Calu3 (cell line): ENCODE measurements at regions not wholly inside any gene's neighbourhood (a gene's known extent, or its start where the extent isn't known, plus 50 kb on each side); places are given as distances from the start of the nearest gene placed in this dataset.

Experiments
- BruUV-seq: library from RNA; stranded (reverse); fragments of 400-500 nt; replicated peaks from 2 replicates; lab custom pipeline; 2021; lab: Mats Ljungman, UMichigan
- CTCF ChIA-PET: fragments of 300-600 bp; sonication (Branson Sonifier 250); formaldehyde crosslinking; loops from one replicate; lab custom pipeline; 2022; ENCODE audit warnings: antibody characterized with exemption; lab: Charles Lee
- DNase-seq: peaks from one replicate; pipeline ENCODE4 v3.0.0; 2022
- H3K27ac Mint-ChIP-seq: one replicate; pipeline ENCODE4 v1.8.0; 2022; ENCODE audit warnings: mixed read lengths; ENCODE audit not compliant: unreplicated experiment
- H3K27me3 Mint-ChIP-seq: one replicate; pipeline ENCODE4 v1.8.0; 2022; ENCODE audit warnings: mixed read lengths; ENCODE audit not compliant: unreplicated experiment
- H3K36me3 Mint-ChIP-seq: one replicate; pipeline ENCODE4 v1.8.0; 2022; ENCODE audit warnings: mild to moderate bottlenecking, moderate library complexity, mixed read lengths; ENCODE audit not compliant: insufficient read depth, unreplicated experiment
- H3K4me1 Mint-ChIP-seq: one replicate; pipeline ENCODE4 v1.8.0; 2022; ENCODE audit warnings: mild to moderate bottlenecking, low read depth, mixed read lengths; ENCODE audit not compliant: unreplicated experiment
- H3K4me3 Mint-ChIP-seq: one replicate; pipeline ENCODE4 v1.8.0; 2022; ENCODE audit warnings: mild to moderate bottlenecking, low read depth, moderate library complexity, mixed read lengths; ENCODE audit not compliant: unreplicated experiment
- H3K9me3 Mint-ChIP-seq: one replicate; pipeline ENCODE4 v1.8.0; 2022; ENCODE audit warnings: low read depth, mixed read lengths; ENCODE audit not compliant: unreplicated experiment
- intact Hi-C: fragments of 100-400 bp; cut with micrococcal nuclease; formaldehyde crosslinking; loops from one replicate; pipeline ENCODE4 v1.10.0; 2022; ENCODE audit not compliant: unreplicated experiment
- TF ChIP-seq, protein P1 (sequence below): fragments of 200-600 bp; IDR thresholded peaks from one replicate; pipeline ENCODE4 v1.8.0; 2022; ENCODE audit warnings: antibody characterized with exemption; ENCODE audit not compliant: unreplicated experiment

DNA sequence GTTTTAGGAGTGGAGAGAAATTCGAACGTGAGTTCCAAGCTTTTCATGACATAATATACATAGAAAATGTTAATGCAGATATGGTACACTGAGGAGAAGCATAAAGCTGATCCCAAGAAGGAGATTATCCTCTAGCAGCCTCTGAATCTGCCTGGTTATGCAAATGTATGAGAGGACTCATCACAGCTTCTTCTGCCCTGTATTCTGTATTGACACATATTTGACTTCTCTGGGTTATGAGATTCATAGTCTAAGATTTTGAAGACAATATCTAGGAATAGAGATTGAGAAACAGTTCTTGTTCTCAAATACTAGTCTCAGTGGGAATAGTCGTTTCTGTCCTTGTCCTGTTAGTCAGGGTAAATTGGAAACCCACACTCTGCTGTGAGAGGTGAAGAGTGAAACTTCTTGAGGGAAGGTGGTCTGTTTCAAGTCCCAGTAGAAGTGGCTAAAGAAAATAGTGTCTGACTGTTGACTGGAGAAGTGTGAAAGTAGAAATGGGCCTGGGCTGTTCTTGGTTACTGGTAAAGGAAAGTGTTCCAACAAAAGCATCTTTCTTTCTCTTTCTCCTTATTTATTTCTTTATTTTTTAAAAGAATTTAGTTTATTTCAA is 1356.6 kb downstream of the SLITRK5 start:
- no peaks in the 10 kb centered on the region for H3K4me1 Mint-ChIP-seq
- intact Hi-C loops: no loop called here
- no peaks in the 10 kb centered on the region for H3K9me3 Mint-ChIP-seq
- no TSS peak for BruUV-seq
- no peaks in the 10 kb centered on the region for H3K36me3 Mint-ChIP-seq
- TF ChIP-seq, protein P1, sequence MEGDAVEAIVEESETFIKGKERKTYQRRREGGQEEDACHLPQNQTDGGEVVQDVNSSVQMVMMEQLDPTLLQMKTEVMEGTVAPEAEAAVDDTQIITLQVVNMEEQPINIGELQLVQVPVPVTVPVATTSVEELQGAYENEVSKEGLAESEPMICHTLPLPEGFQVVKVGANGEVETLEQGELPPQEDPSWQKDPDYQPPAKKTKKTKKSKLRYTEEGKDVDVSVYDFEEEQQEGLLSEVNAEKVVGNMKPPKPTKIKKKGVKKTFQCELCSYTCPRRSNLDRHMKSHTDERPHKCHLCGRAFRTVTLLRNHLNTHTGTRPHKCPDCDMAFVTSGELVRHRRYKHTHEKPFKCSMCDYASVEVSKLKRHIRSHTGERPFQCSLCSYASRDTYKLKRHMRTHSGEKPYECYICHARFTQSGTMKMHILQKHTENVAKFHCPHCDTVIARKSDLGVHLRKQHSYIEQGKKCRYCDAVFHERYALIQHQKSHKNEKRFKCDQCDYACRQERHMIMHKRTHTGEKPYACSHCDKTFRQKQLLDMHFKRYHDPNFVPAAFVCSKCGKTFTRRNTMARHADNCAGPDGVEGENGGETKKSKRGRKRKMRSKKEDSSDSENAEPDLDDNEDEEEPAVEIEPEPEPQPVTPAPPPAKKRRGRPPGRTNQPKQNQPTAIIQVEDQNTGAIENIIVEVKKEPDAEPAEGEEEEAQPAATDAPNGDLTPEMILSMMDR: no peak
- no peak for DNase-seq
- H3K27me3 Mint-ChIP-seq: no peaks in the 10 kb centered on the region
- H3K27ac Mint-ChIP-seq: no peak overlapping the region
- no peak overlapping the region for H3K4me3 Mint-ChIP-seq
- CTCF ChIA-PET: no interaction called here

DNA sequence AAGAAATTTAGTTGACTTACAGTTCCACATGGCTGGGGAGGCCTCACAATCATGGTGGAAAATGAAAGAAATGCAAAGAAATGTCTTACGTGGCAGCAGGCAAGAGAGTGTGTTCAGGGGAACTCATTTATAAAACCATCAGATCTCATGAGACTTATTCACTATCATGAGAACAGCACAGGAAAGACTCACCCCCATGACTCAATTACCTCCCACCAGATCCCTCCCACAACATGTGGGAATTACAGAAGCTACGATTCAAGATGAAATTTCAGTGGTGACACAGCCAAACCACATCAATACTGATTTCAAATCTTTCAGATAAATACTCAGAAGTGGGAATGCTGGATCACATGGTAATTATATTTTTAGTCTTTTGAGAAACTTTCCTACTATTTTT is 1357.9 kb downstream of the SLITRK5 start:
- BruUV-seq: no TSS peak
- intact Hi-C loops: no loop called here
- no peak overlapping the region for H3K27ac Mint-ChIP-seq
- no peaks in the 10 kb centered on the region for H3K4me1 Mint-ChIP-seq
- no peak overlapping the region for H3K4me3 Mint-ChIP-seq
- CTCF ChIA-PET: no interaction called here
- TF ChIP-seq, protein P1: no peak
- no peak for DNase-seq
- no peaks in the 10 kb centered on the region for H3K9me3 Mint-ChIP-seq
- H3K27me3 Mint-ChIP-seq: no peaks in the 10 kb centered on the region
- no peaks in the 10 kb centered on the region for H3K36me3 Mint-ChIP-seq

DNA sequence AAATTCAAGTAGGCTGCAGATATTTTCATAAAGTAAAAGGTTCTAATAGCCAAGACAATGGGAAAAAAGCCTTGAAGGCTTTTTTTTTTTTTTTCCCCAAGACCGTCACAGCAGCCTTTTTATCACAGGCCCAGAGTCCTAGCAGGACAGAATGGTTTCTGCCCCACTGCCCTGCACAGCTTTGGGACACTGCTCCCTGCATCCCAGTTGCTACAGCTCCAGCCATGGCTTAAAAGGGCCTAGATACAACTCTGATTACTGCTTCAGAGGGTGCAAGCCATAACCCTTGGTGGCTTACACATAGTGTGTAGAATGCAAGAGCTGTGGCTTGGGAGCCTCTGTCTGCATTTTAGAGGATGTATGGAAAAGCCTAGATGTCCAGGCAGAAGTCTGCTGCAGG is 1362.8 kb downstream of the SLITRK5 start:
- intact Hi-C loops: no loop called here
- Mint-ChIP-seq H3K27ac (no peak overlapping the region), H3K9me3 (peaks cover 2% of the 10 kb centered on the region), H3K4me1 (no peaks in the 10 kb centered on the region), H3K36me3 (no peaks in the 10 kb centered on the region), H3K4me3 (no peak overlapping the region), H3K27me3 (no peaks in the 10 kb centered on the region)
- no peak for DNase-seq
- no TSS peak for BruUV-seq
- TF ChIP-seq, protein P1: no peak
- CTCF ChIA-PET: no interaction called here

DNA sequence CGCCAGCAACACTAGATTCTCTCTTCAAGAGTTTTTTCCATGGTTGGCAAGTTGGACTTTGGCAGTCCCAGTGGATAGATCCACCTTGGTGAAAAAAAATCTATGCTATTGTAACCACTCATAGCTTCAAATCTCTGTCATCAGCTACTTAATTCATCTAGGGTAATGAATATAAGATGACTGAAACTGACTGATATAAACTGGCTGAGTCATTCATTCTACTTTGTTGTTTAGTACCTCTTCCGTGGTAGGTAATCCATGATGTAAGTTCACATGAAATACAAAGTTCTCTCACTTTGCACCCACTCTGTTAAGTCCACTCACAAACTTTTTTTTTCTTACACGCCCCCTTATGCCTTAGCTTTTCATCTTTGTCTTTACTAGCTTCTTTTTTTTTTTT is 1381.5 kb downstream of the SLITRK5 start:
- no peak for DNase-seq
- intact Hi-C loops: no loop called here
- CTCF ChIA-PET: no interaction called here

More for the DNA sequence above, 1381.5 kb downstream of the SLITRK5 start:
- Mint-ChIP-seq H3K4me3 (no peak overlapping the region), H3K27ac (no peak overlapping the region), H3K27me3 (no peaks in the 10 kb centered on the region), H3K9me3 (no peaks in the 10 kb centered on the region), H3K4me1 (no peaks in the 10 kb centered on the region), H3K36me3 (no peaks in the 10 kb centered on the region)
- TF ChIP-seq, protein P1: no peak
- no TSS peak for BruUV-seq
